22Rv1 (cell line): ENCODE measurements at regions not wholly inside any gene's neighbourhood (a gene's known extent, or its start where the extent isn't known, plus 50 kb on each side); places are given as distances from the start of the nearest gene placed in this dataset.

Experiments
- CTCF ChIP-seq: fragments of 450-650 bp; IDR thresholded peaks from 2 replicates; pipeline ENCODE4 v1.5.1; 2017; ENCODE audit warnings: mild to moderate bottlenecking
- ZFX ChIP-seq: fragments of 450-650 bp; IDR thresholded peaks from 2 replicates; pipeline ENCODE4 v1.6.1; 2017; ENCODE audit warnings: antibody characterized with exemption, borderline replicate concordance

GRCh38 chr13:72195044-72195704 is 328.2 kb upstream of the DACH1 start:
- TF ChIP-seq CTCF (no peak), ZFX (no peak)
